IMR-90 (cell line): ENCODE measurements at regions not wholly inside any gene's neighbourhood (a gene's known extent, or its start where the extent isn't known, plus 50 kb on each side); places are given as distances from the start of the nearest gene placed in this dataset.

Experiments
- ATAC-seq: fragments of 200-7000 bp; cut with Tn5 transposase; 2 replicates; pipeline ENCODE4 v1.9.1; 2020; ENCODE audit warnings: low read depth, mild to moderate bottlenecking, moderate library complexity
- BruUV-seq: library from RNA; stranded (reverse); fragments of 400-500 nt; replicated peaks from 2 replicates; lab custom pipeline; 2021; lab: Mats Ljungman, UMichigan
- CTCF ChIA-PET: fragments of 300-600 bp; formaldehyde crosslinking; extraction: SDS; loops from one replicate; lab custom pipeline; 2021; ENCODE audit warnings: antibody characterized with exemption; lab: Yijun Ruan, JAX
- POLR2A ChIA-PET: fragments of 300-600 bp; sonication (Branson Sonifier 250); formaldehyde crosslinking; loops from one replicate; lab custom pipeline; 2022; ENCODE audit warnings: antibody characterized with exemption; ENCODE audit not compliant: unreplicated experiment; lab: Charles Lee
- DNase-seq: peaks from one replicate; pipeline ENCODE4 v3.0.0; 2013
- H2AFZ ChIP-seq: replicated peaks from 2 replicates; pipeline ENCODE3; 2013; ENCODE audit warnings: low read length, mild to moderate bottlenecking; ENCODE audit not compliant: poor library complexity
- H2AK5ac ChIP-seq: 2 replicates; pipeline ENCODE4 v1.6.1; 2013; ENCODE audit warnings: low read depth, low read length, inconsistent platforms
- H2AK9ac ChIP-seq: replicated peaks from 2 replicates; pipeline ENCODE3; 2013; ENCODE audit warnings: mild to moderate bottlenecking, low read depth, low read length, moderate library complexity; ENCODE audit not compliant: poor library complexity
- H2BK120ac ChIP-seq: 2 replicates; pipeline ENCODE4 v1.6.1; 2013; ENCODE audit warnings: low read depth, low read length, inconsistent platforms
- H2BK15ac ChIP-seq: 3 replicates; pipeline ENCODE4 v1.6.1; 2013; ENCODE audit warnings: low read depth, low read length, inconsistent platforms
- H2BK20ac ChIP-seq: 2 replicates; pipeline ENCODE4 v1.6.1; 2013; ENCODE audit warnings: low read depth, mild to moderate bottlenecking, inconsistent platforms, low read length, moderate library complexity
- H2BK5ac ChIP-seq: 2 replicates; pipeline ENCODE4 v1.6.1; 2013; ENCODE audit warnings: mild to moderate bottlenecking, low read depth, low read length, inconsistent platforms; ENCODE audit not compliant: poor library complexity, severe bottlenecking
- H3K14ac ChIP-seq: replicated peaks from 2 replicates; pipeline ENCODE4 v1.6.1; 2013; ENCODE audit warnings: low read depth, low read length, inconsistent platforms
- H3K18ac ChIP-seq: 2 replicates; pipeline ENCODE4 v1.6.1; 2013; ENCODE audit warnings: low read depth, low read length, control low read depth
- H3K23ac ChIP-seq: 2 replicates; pipeline ENCODE4 v1.6.1; 2013; ENCODE audit warnings: low read depth, low read length, inconsistent platforms
- H3K27ac ChIP-seq: 2 replicates; pipeline ENCODE4 v1.5.1; 2013; ENCODE audit warnings: mild to moderate bottlenecking, control low read depth, low read length; ENCODE audit not compliant: insufficient read depth
- H3K27me3 ChIP-seq: 2 replicates; pipeline ENCODE4 v1.6.1; 2013; ENCODE audit warnings: low read length; ENCODE audit not compliant: control insufficient read depth, insufficient read depth
- H3K36me3 ChIP-seq: 2 replicates; pipeline ENCODE4 v1.6.1; 2013; ENCODE audit warnings: low read length, mixed read lengths; ENCODE audit not compliant: control insufficient read depth, insufficient read depth
- H3K4ac ChIP-seq: 2 replicates; pipeline ENCODE4 v1.6.1; 2013; ENCODE audit warnings: low read depth, low read length, inconsistent platforms
- H3K4me1 ChIP-seq: 2 replicates; pipeline ENCODE4 v1.6.1; 2013; ENCODE audit warnings: low read length, mixed read lengths; ENCODE audit not compliant: control insufficient read depth, insufficient read depth
- H3K4me2 ChIP-seq: 2 replicates; pipeline ENCODE4 v1.6.1; 2013; ENCODE audit warnings: low read depth, mild to moderate bottlenecking, control low read depth, low read length, moderate library complexity
- H3K4me3 ChIP-seq: 2 replicates; pipeline ENCODE4 v1.5.1; 2013; ENCODE audit warnings: low read depth, mild to moderate bottlenecking, control low read depth, low read length, moderate library complexity; ENCODE audit not compliant: insufficient read depth
- H3K56ac ChIP-seq: 2 replicates; pipeline ENCODE4 v1.6.1; 2013; ENCODE audit warnings: low read length, inconsistent platforms; ENCODE audit not compliant: insufficient read depth; ENCODE audit errors: extremely low read depth
- H3K79me1 ChIP-seq, 2 experiments: 2 replicates each; pipeline ENCODE4 v1.6.1; 2013; ENCODE audit warnings: low read length in 2 of 2, inconsistent platforms in 1 of 2, low read depth in 1 of 2
- H3K9ac ChIP-seq: 2 replicates; pipeline ENCODE4 v1.6.1; 2013; ENCODE audit warnings: low read depth, low read length, control low read depth
- H3K9me1 ChIP-seq: 2 replicates; pipeline ENCODE4 v1.6.1; 2013; ENCODE audit warnings: low read length, inconsistent platforms; ENCODE audit not compliant: insufficient read depth
- H3K9me3 ChIP-seq: 2 replicates; pipeline ENCODE4 v1.6.1; 2013; ENCODE audit warnings: low read length; ENCODE audit not compliant: control insufficient read depth, insufficient read depth
- H4K20me1 ChIP-seq: 2 replicates; pipeline ENCODE4 v1.6.1; 2013; ENCODE audit warnings: low read length, inconsistent platforms; ENCODE audit not compliant: insufficient read depth
- H4K5ac ChIP-seq: 2 replicates; pipeline ENCODE4 v1.6.1; 2013; ENCODE audit warnings: mild to moderate bottlenecking, low read depth, low read length, control low read depth
- H4K8ac ChIP-seq, 2 experiments: 2 replicates each; pipeline ENCODE4 v1.6.1; 2013; ENCODE audit warnings: low read depth in 2 of 2, low read length in 2 of 2, control low read depth in 1 of 2, inconsistent platforms in 1 of 2
- H4K91ac ChIP-seq: 2 replicates; pipeline ENCODE4 v1.6.1; 2013; ENCODE audit warnings: low read depth, low read length, inconsistent platforms; ENCODE audit not compliant: insufficient read depth
- BHLHE40 ChIP-seq: fragments of 150-350 bp; IDR thresholded peaks from 2 replicates; pipeline ENCODE4 v1.6.1; 2016; ENCODE audit warnings: mild to moderate bottlenecking, low read depth, low read length
- CEBPB ChIP-seq: IDR thresholded peaks from 2 replicates; pipeline ENCODE4 v1.6.1; 2012; ENCODE audit warnings: low read depth, low read length, improper control_type of control experiment
- ELK1 ChIP-seq: fragments of 150-350 bp; IDR thresholded peaks from 2 replicates; pipeline ENCODE4 v1.6.1; 2016; ENCODE audit warnings: low read depth, mild to moderate bottlenecking, low read length, moderate library complexity, borderline replicate concordance
- FOS ChIP-seq: fragments of 150-350 bp; IDR thresholded peaks from 2 replicates; pipeline ENCODE4 v1.6.1; 2016; ENCODE audit warnings: low read depth, low read length
- NFE2L2 ChIP-seq: fragments of 150-350 bp; IDR thresholded peaks from 2 replicates; pipeline ENCODE4 v1.6.1; 2016; ENCODE audit warnings: low read depth, mild to moderate bottlenecking, low read length
- SMC3 ChIP-seq: fragments of 150-350 bp; IDR thresholded peaks from 2 replicates; pipeline ENCODE4 v1.6.1; 2016; ENCODE audit warnings: low read depth, mild to moderate bottlenecking, antibody characterized with exemption, low read length, moderate library complexity
- WGBS, 2 experiments: methylation state at CpG; one replicate each; pipeline versions ENCODE4 v1.1.5 to v1.1.7; 2013; ENCODE audit warnings: missing lambda C conversion rate in 2 of 2; ENCODE audit not compliant: insufficient read length in 1 of 2; ENCODE audit errors: extremely low coverage in 2 of 2; 5-methylcytosine and 5-hydroxymethylcytosine counted together
- dilution Hi-C: fragments of 300-500 bp; cut with HindIII; formaldehyde crosslinking; loops from one replicate; pipeline ENCODE4 v1.14.3; 2018; ENCODE audit warnings: low sequenced_read_pairs; ENCODE audit not compliant: unreplicated experiment
- in situ Hi-C: fragments of 300-500 bp; cut with MboI; formaldehyde crosslinking; loops from 3 replicates; pipeline ENCODE4 v1.14.3; 2019; ENCODE audit warnings: low sequenced_read_pairs, inconsistent platforms, mixed read lengths
- intact Hi-C: fragments of 100-400 bp; cut with micrococcal nuclease; formaldehyde crosslinking; loops from 2 replicates; pipeline ENCODE4 v1.10.0; 2022

- Histone ChIP-seq H4K5ac (no peak overlapping the region), H3K14ac (no peak overlapping the region), H3K27ac (no peak overlapping the region), H3K4ac (no peak overlapping the region), H3K36me3 (no peaks in the 10 kb centered on the region), H4K8ac (no peak overlapping the region), H2AK5ac (no peak overlapping the region), H2AFZ (no peak overlapping the region), H3K4me1 (no peaks in the 10 kb centered on the region), H3K9me3 (no peaks in the 10 kb centered on the region), H3K56ac (no peak overlapping the region), H2BK20ac (no peak overlapping the region), H3K9ac (no peak overlapping the region), H2BK5ac (no peak overlapping the region), H2BK120ac (no peak overlapping the region), H4K20me1 (no peaks in the 10 kb centered on the region), H3K79me1 (no peaks in the 10 kb centered on the region), H3K9me1 (no peaks in the 10 kb centered on the region), H4K91ac (no peak overlapping the region), H2AK9ac (no peak overlapping the region), H2BK15ac (no peak overlapping the region), H3K4me3 (no peak overlapping the region), H3K18ac (no peak overlapping the region), H3K4me2 (no peak overlapping the region), H3K27me3 (peaks cover 5% of the 10 kb centered on the region), H3K23ac (no peak overlapping the region)
- intact Hi-C loops (no loop called here), in situ Hi-C loops (no loop called here), dilution Hi-C loops (no loop called here)
- ChIA-PET CTCF (no interaction called here), POLR2A (no interaction called here)
- ATAC-seq: no peak
- no TSS peak for BruUV-seq
- no peak for DNase-seq
- TF ChIP-seq SMC3 (no peak), NFE2L2 (no peak), ELK1 (no peak), BHLHE40 (no peak), FOS (no peak), CEBPB (no peak)
- 0% methylated on average over 1 of the region's 4 CpGs; no CpG with 5 or more reads in 1 of the 2 experiments for WGBS, 2 experiments
These were observed 242.8 kb downstream of the CDK5RAP2 start for GRCh38 chr9:120337131-120337530.
